Keratinocyte (primary cell): ENCODE measurements at regions not wholly inside any gene's neighbourhood (a gene's known extent, or its start where the extent isn't known, plus 50 kb on each side); places are given as distances from the start of the nearest gene placed in this dataset.
"Not testable (repeated sequence)": the region's sequence is repeated elsewhere in the genome, so short reads cannot be mapped to it uniquely, and the experiment has no call there.

Source experiments
- DNase-seq: peaks from one replicate; pipeline ENCODE4 v3.0.0-alpha.2; 2011; ENCODE audit warnings: low read depth, missing footprints, low spot score
- FAIRE-seq: peaks from 2 replicates; lab custom pipeline; 2011; peaks lifted over from hg19 to GRCh38; lab: Jason Lieb, UNC
- H2AFZ ChIP-seq: 2 replicates; pipeline ENCODE4 v1.6.0; 2012; ENCODE audit warnings: low read length, control low read depth, inconsistent platforms; ENCODE audit not compliant: control insufficient read depth
- H3K27ac ChIP-seq: 2 replicates; pipeline ENCODE4 v1.5.1; 2011; ENCODE audit warnings: low read length; ENCODE audit not compliant: control insufficient read depth, insufficient read depth
- H3K27me3 ChIP-seq: 3 replicates; pipeline ENCODE4 v1.6.0; 2011; ENCODE audit warnings: low read length; ENCODE audit not compliant: control insufficient read depth, insufficient read depth; ENCODE audit errors: extremely low read depth
- H3K36me3 ChIP-seq, 2 experiments: 2 replicates in 1 of 2; 3 replicates in 1 of 2; pipeline ENCODE4 v1.5.1; 2011; ENCODE audit warnings: low read length in 2 of 2, mild to moderate bottlenecking in 1 of 2; ENCODE audit not compliant: control insufficient read depth in 2 of 2, insufficient read depth in 2 of 2; ENCODE audit errors: extremely low read depth in 1 of 2
- H3K4me1 ChIP-seq: 3 replicates; pipeline ENCODE4 v1.5.1; 2011; ENCODE audit warnings: low read length; ENCODE audit not compliant: control insufficient read depth, insufficient read depth; ENCODE audit errors: extremely low read depth
- H3K4me2 ChIP-seq: 3 replicates; pipeline ENCODE4 v1.6.0; 2011; ENCODE audit warnings: low read depth, low read length; ENCODE audit not compliant: control insufficient read depth, insufficient read depth; ENCODE audit errors: extremely low read depth
- H3K4me3 ChIP-seq, 3 experiments: fragments of 200-600 bp in 1 of 3; sonication (generic) in 1 of 3; 2 replicates in 2 of 3; 3 replicates in 1 of 3; pipeline ENCODE4 v1.5.1; 2011 to 2016; ENCODE audit warnings: low read length in 3 of 3, mild to moderate bottlenecking in 3 of 3, control low read depth in 2 of 3, inconsistent platforms in 1 of 3, low read depth in 1 of 3, mixed read lengths in 1 of 3, mixed run types in 1 of 3, moderate library complexity in 1 of 3; ENCODE audit not compliant: control insufficient read depth in 2 of 3, insufficient read depth in 2 of 3; ENCODE audit errors: extremely low read depth in 1 of 3
- H3K79me2 ChIP-seq: 2 replicates; pipeline ENCODE4 v1.6.0; 2012; ENCODE audit warnings: low read length; ENCODE audit not compliant: control insufficient read depth, insufficient read depth
- H3K9ac ChIP-seq: 3 replicates; pipeline ENCODE4 v1.6.0; 2011; ENCODE audit warnings: low read length; ENCODE audit not compliant: control insufficient read depth, insufficient read depth; ENCODE audit errors: extremely low read depth
- H3K9me1 ChIP-seq: 3 replicates; pipeline ENCODE4 v1.6.0; 2011; ENCODE audit warnings: low read length; ENCODE audit not compliant: control insufficient read depth, insufficient read depth; ENCODE audit errors: extremely low read depth
- H3K9me3 ChIP-seq: 2 replicates; pipeline ENCODE4 v1.5.1; 2012; ENCODE audit warnings: low read depth, low read length; ENCODE audit not compliant: control insufficient read depth
- H4K20me1 ChIP-seq: 3 replicates; pipeline ENCODE4 v1.6.0; 2011; ENCODE audit warnings: low read length; ENCODE audit not compliant: control insufficient read depth, insufficient read depth; ENCODE audit errors: extremely low read depth
- CTCF ChIP-seq, 3 experiments: IDR thresholded peaks in 1 of 3; conservative IDR thresholded peaks in 1 of 3; optimal IDR thresholded peaks in 1 of 3; 2 replicates in 2 of 3; 3 replicates in 1 of 3; pipeline versions ENCODE3 to v1.5.1; 2011; ENCODE audit warnings: low read length in 3 of 3, mild to moderate bottlenecking in 3 of 3, moderate library complexity in 2 of 3, control low read depth in 1 of 3, inconsistent platforms in 1 of 3; ENCODE audit not compliant: insufficient read depth in 2 of 3; ENCODE audit errors: extremely low read depth in 1 of 3
- EZH2 ChIP-seq: IDR thresholded peaks from one replicate; pipeline ENCODE4 v1.6.1; 2012; ENCODE audit warnings: inconsistent platforms, mild to moderate bottlenecking, low read length, moderate library complexity
- dilution Hi-C: fragments of 300-500 bp; cut with MboI; formaldehyde crosslinking; loops from one replicate; pipeline ENCODE4 v1.7.0; 2020; ENCODE audit warnings: low sequenced_read_pairs; ENCODE audit not compliant: extremely low pct_ligation_motif_present

DNA sequence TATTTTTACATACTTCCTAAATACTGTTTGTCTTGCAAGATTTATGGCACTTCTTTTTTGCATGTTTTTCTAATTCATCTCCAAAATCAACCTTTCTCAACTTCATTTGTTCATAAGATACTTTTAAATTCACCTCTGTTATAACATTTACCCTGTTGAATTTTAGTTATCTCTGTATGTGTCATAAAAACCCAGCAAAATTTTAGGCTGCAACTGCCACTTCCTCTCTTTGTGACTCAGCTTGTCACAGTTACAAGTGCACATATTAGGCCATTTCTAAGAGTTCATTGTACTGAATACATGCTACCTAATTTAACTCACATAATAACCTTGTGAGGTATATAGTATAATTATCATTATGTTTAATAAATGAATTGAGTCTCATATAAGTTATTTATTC, 1023.0 kb upstream of the DEFB115 start:
- DNase-seq, result not testable (repeated sequence)

GRCh38 chr20:30275073-30275472, 982.4 kb upstream of the DEFB115 start:
- DNase-seq, H3K9me1 ChIP-seq, H3K36me3 ChIP-seq, H3K4me2 ChIP-seq, H2AFZ ChIP-seq, H3K27ac ChIP-seq, FAIRE-seq, H3K27me3 ChIP-seq, H3K9ac ChIP-seq, dilution Hi-C loops, H3K4me3 ChIP-seq, H4K20me1 ChIP-seq, H3K9me3 ChIP-seq, H3K79me2 ChIP-seq, H3K4me1 ChIP-seq: not testable (repeated sequence)

More for the DNA sequence above, 1023.0 kb upstream of the DEFB115 start:
- H3K4me2 ChIP-seq, H3K9ac ChIP-seq, dilution Hi-C loops, H3K4me3 ChIP-seq, H3K9me3 ChIP-seq, H3K4me1 ChIP-seq, H3K79me2 ChIP-seq, H4K20me1 ChIP-seq, H3K36me3 ChIP-seq, H2AFZ ChIP-seq, H3K27ac ChIP-seq, H3K27me3 ChIP-seq, FAIRE-seq, H3K9me1 ChIP-seq: not testable (repeated sequence)

DNA sequence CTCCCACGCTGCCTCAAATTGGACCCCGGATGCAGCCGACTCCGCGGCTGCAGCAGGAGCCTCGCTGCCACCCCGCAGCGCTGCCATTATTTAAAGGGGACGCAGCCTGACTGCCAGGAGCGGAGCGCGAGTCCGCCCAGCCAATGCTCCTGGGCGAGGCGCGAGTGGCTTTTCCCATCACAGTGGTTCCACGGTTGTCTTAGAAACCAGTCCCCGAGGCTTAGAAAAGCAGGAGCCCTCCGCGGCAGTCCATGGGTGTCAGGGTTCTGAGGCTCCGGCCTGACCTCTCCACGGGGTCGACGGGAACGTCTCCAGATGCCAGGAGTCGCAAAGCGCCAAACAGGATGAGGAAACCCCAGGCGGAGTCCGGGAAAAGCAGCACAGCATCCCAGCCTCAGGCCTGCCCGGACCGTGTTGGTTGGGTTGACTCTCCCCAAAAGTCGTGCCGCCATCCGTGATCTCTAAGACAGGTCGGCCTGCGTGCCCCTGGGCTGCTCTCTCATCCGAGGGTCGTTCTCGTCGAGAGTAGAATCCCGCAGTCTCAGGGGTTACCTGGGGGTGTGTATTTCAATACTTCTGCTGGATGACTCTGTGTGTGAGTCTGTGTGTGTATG, 975.8 kb upstream of the DEFB115 start:
- H3K27ac ChIP-seq, result no peak overlapping the region
- H3K4me2 ChIP-seq, result no peak overlapping the region
- H2AFZ ChIP-seq, result no peak overlapping the region
- no peaks in the 10 kb centered on the region for H3K27me3 ChIP-seq
- no peak overlapping the region for H3K4me3 ChIP-seq
- H3K4me1 ChIP-seq, result no peaks in the 10 kb centered on the region
- no peaks in the 10 kb centered on the region for H3K79me2 ChIP-seq
- no peaks in the 10 kb centered on the region for H4K20me1 ChIP-seq
- dilution Hi-C loops, result no loop called here
- H3K9me3 ChIP-seq, result no peaks in the 10 kb centered on the region
- no peaks in the 10 kb centered on the region for H3K9me1 ChIP-seq
- TF ChIP-seq CTCF (optimal IDR thresholded peaks at IDR 0.05 in 1 of 3, IDR thresholded peaks at IDR 0.05 in 1 of 3, conservative IDR thresholded peaks at IDR 0.05 in 1 of 3; ENCODE audit: extremely low read depth in 1 of 3, insufficient read depth in 2 of 3, low read length in 3 of 3), result no peak
- TF ChIP-seq EZH2, result no peak
- no peak for DNase-seq
- FAIRE-seq, result no peak
- H3K9ac ChIP-seq, result no peak overlapping the region
- no peaks in the 10 kb centered on the region for H3K36me3 ChIP-seq

GRCh38 chr20:30283476-30284280, 973.8 kb upstream of the DEFB115 start:
- dilution Hi-C loops, H3K9ac ChIP-seq, H3K36me3 ChIP-seq, FAIRE-seq, H3K9me3 ChIP-seq, H3K27ac ChIP-seq, DNase-seq, H4K20me1 ChIP-seq, H3K27me3 ChIP-seq, H3K9me1 ChIP-seq, H3K79me2 ChIP-seq, H3K4me1 ChIP-seq: not testable (repeated sequence)
- H3K4me2 ChIP-seq, result peak overlapping the region; percentile 10
- peak overlapping the region in 1 of 3 experiments; percentile 26 for H3K4me3 ChIP-seq
- H2AFZ ChIP-seq, result peak overlapping the region; percentile 46
